Ishikawa (cell line): ENCODE measurements at regions not wholly inside any gene's neighbourhood (a gene's known extent, or its start where the extent isn't known, plus 50 kb on each side); places are given as distances from the start of the nearest gene placed in this dataset.

Source experiments
- CEBPB ChIP-seq: IDR thresholded peaks from 2 replicates; pipeline ENCODE4 v1.6.1; 2012
- CREB1 ChIP-seq: IDR thresholded peaks from 2 replicates; pipeline ENCODE4 v1.6.1; 2012; ENCODE audit warnings: low read depth
- EGR1 ChIP-seq: IDR thresholded peaks from 2 replicates; pipeline ENCODE4 v1.6.1; 2012
- EP300 ChIP-seq: IDR thresholded peaks from 2 replicates; pipeline ENCODE4 v1.6.1; 2012; ENCODE audit warnings: borderline replicate concordance
- FOXM1 ChIP-seq: IDR thresholded peaks from 2 replicates; pipeline ENCODE4 v1.6.1; 2012; ENCODE audit warnings: low read depth, borderline replicate concordance
- RAD21 ChIP-seq: IDR thresholded peaks from 2 replicates; pipeline ENCODE4 v1.6.1; 2012; ENCODE audit warnings: low read depth
- TAF1 ChIP-seq: IDR thresholded peaks from 2 replicates; pipeline ENCODE4 v1.6.1; 2012; ENCODE audit warnings: low read depth, mild to moderate bottlenecking
- TEAD4 ChIP-seq: IDR thresholded peaks from 2 replicates; pipeline ENCODE4 v1.6.1; 2012
- YY1 ChIP-seq: IDR thresholded peaks from 2 replicates; pipeline ENCODE4 v1.6.1; 2012; ENCODE audit warnings: low read depth
- ZBTB7A ChIP-seq: IDR thresholded peaks from 2 replicates; pipeline ENCODE4 v1.6.1; 2012; ENCODE audit warnings: low read depth
- TF ChIP-seq, protein P1 (sequence below): IDR thresholded peaks from 2 replicates; pipeline ENCODE4 v1.6.1; 2012; ENCODE audit warnings: low read depth, mild to moderate bottlenecking
- TF ChIP-seq, protein P2 (sequence below): IDR thresholded peaks from 2 replicates; pipeline ENCODE4 v1.6.1; 2012
- TF ChIP-seq, protein P3 (sequence below): IDR thresholded peaks from 2 replicates; pipeline ENCODE4 v1.6.1; 2012

DNA sequence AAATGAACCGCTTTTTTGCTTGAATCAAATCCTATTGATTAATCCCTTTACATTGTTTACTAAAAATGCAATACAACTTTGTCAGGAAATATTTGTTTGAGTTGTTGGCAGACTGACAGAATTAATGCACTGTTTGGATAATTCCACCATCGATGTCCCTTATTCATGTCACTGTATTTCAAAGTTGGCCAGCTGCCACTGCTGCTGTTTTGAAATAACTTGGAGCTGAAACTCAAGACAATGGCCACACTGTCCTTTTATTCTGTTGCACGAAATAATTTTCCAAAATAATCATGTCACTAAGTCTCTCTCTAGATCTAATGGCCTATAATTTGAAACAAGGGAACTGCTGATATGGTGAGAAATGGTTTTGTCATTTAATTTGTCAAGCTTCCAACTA lies 55.2 kb upstream of the PAX3 start:
- TF ChIP-seq, protein P1, sequence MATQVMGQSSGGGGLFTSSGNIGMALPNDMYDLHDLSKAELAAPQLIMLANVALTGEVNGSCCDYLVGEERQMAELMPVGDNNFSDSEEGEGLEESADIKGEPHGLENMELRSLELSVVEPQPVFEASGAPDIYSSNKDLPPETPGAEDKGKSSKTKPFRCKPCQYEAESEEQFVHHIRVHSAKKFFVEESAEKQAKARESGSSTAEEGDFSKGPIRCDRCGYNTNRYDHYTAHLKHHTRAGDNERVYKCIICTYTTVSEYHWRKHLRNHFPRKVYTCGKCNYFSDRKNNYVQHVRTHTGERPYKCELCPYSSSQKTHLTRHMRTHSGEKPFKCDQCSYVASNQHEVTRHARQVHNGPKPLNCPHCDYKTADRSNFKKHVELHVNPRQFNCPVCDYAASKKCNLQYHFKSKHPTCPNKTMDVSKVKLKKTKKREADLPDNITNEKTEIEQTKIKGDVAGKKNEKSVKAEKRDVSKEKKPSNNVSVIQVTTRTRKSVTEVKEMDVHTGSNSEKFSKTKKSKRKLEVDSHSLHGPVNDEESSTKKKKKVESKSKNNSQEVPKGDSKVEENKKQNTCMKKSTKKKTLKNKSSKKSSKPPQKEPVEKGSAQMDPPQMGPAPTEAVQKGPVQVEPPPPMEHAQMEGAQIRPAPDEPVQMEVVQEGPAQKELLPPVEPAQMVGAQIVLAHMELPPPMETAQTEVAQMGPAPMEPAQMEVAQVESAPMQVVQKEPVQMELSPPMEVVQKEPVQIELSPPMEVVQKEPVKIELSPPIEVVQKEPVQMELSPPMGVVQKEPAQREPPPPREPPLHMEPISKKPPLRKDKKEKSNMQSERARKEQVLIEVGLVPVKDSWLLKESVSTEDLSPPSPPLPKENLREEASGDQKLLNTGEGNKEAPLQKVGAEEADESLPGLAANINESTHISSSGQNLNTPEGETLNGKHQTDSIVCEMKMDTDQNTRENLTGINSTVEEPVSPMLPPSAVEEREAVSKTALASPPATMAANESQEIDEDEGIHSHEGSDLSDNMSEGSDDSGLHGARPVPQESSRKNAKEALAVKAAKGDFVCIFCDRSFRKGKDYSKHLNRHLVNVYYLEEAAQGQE: no peak
- TF ChIP-seq TAF1 (no peak), CREB1 (no peak), EP300 (no peak), RAD21 (no peak), YY1 (no peak), FOXM1 (no peak), TEAD4 (no peak), CEBPB (no peak), ZBTB7A (no peak), EGR1 (no peak)
- TF ChIP-seq, protein P2, sequence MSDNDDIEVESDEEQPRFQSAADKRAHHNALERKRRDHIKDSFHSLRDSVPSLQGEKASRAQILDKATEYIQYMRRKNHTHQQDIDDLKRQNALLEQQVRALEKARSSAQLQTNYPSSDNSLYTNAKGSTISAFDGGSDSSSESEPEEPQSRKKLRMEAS: no peak
- TF ChIP-seq, protein P3, sequence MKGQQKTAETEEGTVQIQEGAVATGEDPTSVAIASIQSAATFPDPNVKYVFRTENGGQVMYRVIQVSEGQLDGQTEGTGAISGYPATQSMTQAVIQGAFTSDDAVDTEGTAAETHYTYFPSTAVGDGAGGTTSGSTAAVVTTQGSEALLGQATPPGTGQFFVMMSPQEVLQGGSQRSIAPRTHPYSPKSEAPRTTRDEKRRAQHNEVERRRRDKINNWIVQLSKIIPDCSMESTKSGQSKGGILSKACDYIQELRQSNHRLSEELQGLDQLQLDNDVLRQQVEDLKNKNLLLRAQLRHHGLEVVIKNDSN: no peak
